ENCODE measurements at regions not wholly inside any gene's neighbourhood (a gene's known extent, or its start where the extent isn't known, plus 50 kb on each side); places are given as distances from the start of the nearest gene placed in this dataset.

DNA sequence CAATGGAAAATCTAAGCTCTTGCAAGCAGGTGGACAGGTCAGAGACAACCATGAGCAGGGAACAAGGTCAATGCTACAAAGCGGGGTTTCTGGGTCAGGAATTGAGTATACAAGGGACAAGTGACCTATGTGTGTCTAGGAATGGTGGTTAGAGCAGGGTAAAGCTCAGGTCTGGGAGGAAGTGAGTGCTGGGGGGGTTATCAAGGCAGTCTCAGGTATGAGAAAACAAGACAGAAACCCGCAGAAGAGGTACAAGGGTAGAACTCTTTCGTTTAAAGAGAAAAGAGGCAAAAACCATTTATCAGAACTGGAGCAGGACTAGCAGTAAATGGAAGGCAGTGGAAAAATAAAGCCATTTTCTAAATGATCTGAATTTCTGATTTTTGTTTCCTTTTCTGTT is 298.4 kb downstream of the ALDH8A1 start (continued):
- no peak for TF ChIP-seq RFX5 (IDR thresholded peaks at IDR 0.05; ENCODE audit: borderline replicate concordance, low read depth, low read length)
- no peak for TF ChIP-seq SP4 (IDR thresholded peaks at IDR 0.05; ENCODE audit: low read length)
- TF ChIP-seq SP1 (IDR thresholded peaks at IDR 0.05; ENCODE audit: low read depth, low read length): no peak
- no peak for TF ChIP-seq RNF2 (IDR thresholded peaks at IDR 0.05; ENCODE audit: borderline replicate concordance, low read depth, low read length, missing control alignments, poor library complexity, severe bottlenecking)
